SK-N-SH (cell line): ENCODE measurements at regions not wholly inside any gene's neighbourhood (a gene's known extent, or its start where the extent isn't known, plus 50 kb on each side); places are given as distances from the start of the nearest gene placed in this dataset.

Source experiments
- CTCF ChIA-PET: fragments of 300-600, 350-600 bp; formaldehyde crosslinking; extraction: SDS; loops from one replicate; lab custom pipeline; 2021; lab: Yijun Ruan, JAX
- POLR2A ChIA-PET: fragments of 350-600 bp; sonication (Branson Sonifier 250); formaldehyde crosslinking; extraction: SDS; loops from one replicate; lab custom pipeline; 2020; ENCODE audit warnings: antibody characterized with exemption, inconsistent platforms; lab: Yijun Ruan, JAX
- DNase-seq: peaks from one replicate; pipeline ENCODE4 v3.0.0; 2012
- H2AFZ ChIP-seq: fragments of 200-600 bp; sonication (generic); 2 replicates; pipeline ENCODE4 v1.8.1; 2016; ENCODE audit warnings: antibody characterized with exemption, mild to moderate bottlenecking, low read depth
- H3F3A ChIP-seq: fragments of 200-600 bp; sonication (generic); replicated peaks from 2 replicates; pipeline ENCODE3; 2016; ENCODE audit warnings: antibody characterized with exemption, mild to moderate bottlenecking; ENCODE audit not compliant: insufficient read depth
- H3K27ac ChIP-seq, 2 experiments: fragments of 200-500 bp in 1 of 2; fragments of 200-600 bp in 1 of 2; sonication (Bioruptor generic) in 1 of 2; sonication (generic), shearing (Covaris generic) in 1 of 2; 2 replicates each; pipeline versions ENCODE4 v1.5.1 to v1.6.1; 2014 to 2016; ENCODE audit warnings: low read depth in 2 of 2, inconsistent platforms in 1 of 2, low read length in 1 of 2, mild to moderate bottlenecking in 1 of 2, mixed read lengths in 1 of 2
- H3K27me3 ChIP-seq: fragments of 200-600 bp; sonication (generic), shearing (Covaris generic); 2 replicates; pipeline ENCODE4 v1.6.1; 2016; ENCODE audit warnings: mixed run types; ENCODE audit not compliant: insufficient read depth
- H3K36me3 ChIP-seq, 2 experiments: fragments of 200-500 bp in 1 of 2; fragments of 200-600 bp in 1 of 2; sonication (Bioruptor generic) in 1 of 2; sonication (generic) in 1 of 2; replicated peaks in 1 of 2; 2 replicates each; pipeline versions ENCODE3 to v1.5.1; 2014 to 2016; ENCODE audit warnings: low read length in 1 of 2, mild to moderate bottlenecking in 1 of 2; ENCODE audit not compliant: insufficient read depth in 2 of 2, control insufficient read depth in 1 of 2
- H3K4me1 ChIP-seq, 2 experiments: fragments of 200-500 bp in 1 of 2; fragments of 200-600 bp in 1 of 2; sonication (Bioruptor generic) in 1 of 2; sonication (generic), shearing (Covaris generic) in 1 of 2; 2 replicates each; pipeline versions ENCODE4 v1.5.1 to v1.6.1; 2014 to 2016; ENCODE audit warnings: low read depth in 1 of 2, low read length in 1 of 2, mixed run types in 1 of 2; ENCODE audit not compliant: insufficient read depth in 2 of 2, control insufficient read depth in 1 of 2
- H3K4me2 ChIP-seq: fragments of 200-600 bp; sonication (generic), shearing (Covaris generic); 2 replicates; pipeline ENCODE4 v1.6.1; 2017; ENCODE audit warnings: mixed run types
- H3K4me3 ChIP-seq, 2 experiments: fragments of 200-500 bp in 1 of 2; fragments of 200-600 bp in 1 of 2; sonication (Bioruptor generic) in 1 of 2; sonication (generic), shearing (Covaris generic) in 1 of 2; 2 replicates each; pipeline versions ENCODE4 v1.5.1 to v1.8.1; 2014 to 2016; ENCODE audit warnings: low read depth in 2 of 2, inconsistent platforms in 1 of 2, low read length in 1 of 2, mild to moderate bottlenecking in 1 of 2, mixed read lengths in 1 of 2, moderate library complexity in 1 of 2
- H3K79me2 ChIP-seq: fragments of 200-600 bp; sonication (generic); 2 replicates; pipeline ENCODE4 v1.8.1; 2017; ENCODE audit warnings: mild to moderate bottlenecking; ENCODE audit not compliant: insufficient read depth
- H3K9ac ChIP-seq: fragments of 200-600 bp; sonication (generic); 2 replicates; pipeline ENCODE4 v1.6.1; 2017; ENCODE audit warnings: mixed run types
- H3K9me2 ChIP-seq: fragments of 200-600 bp; sonication (generic); 2 replicates; pipeline ENCODE4 v1.6.1; 2017; ENCODE audit warnings: mixed run types
- H3K9me3 ChIP-seq: fragments of 200-600 bp; sonication (generic); 2 replicates; pipeline ENCODE4 v1.6.1; 2017; ENCODE audit warnings: mixed run types, mild to moderate bottlenecking, moderate library complexity
- H4K20me1 ChIP-seq: fragments of 200-600 bp; sonication (generic); 2 replicates; pipeline ENCODE4 v1.6.1; 2017; ENCODE audit warnings: mild to moderate bottlenecking, mixed run types; ENCODE audit not compliant: insufficient read depth
- EP300 ChIP-seq, 2 experiments: IDR thresholded peaks; 2 replicates each; pipeline versions ENCODE4 v1.4.0 to v1.6.1; 2012; ENCODE audit warnings: borderline replicate concordance in 1 of 2, low read depth in 1 of 2, low read length in 1 of 2
- EZH2phosphoT487 ChIP-seq: fragments of 200-600 bp; sonication (generic); IDR thresholded peaks from 2 replicates; pipeline ENCODE4 v1.6.1; 2017; ENCODE audit warnings: low read depth, mixed run types, mild to moderate bottlenecking, antibody characterized with exemption, moderate library complexity, borderline replicate concordance
- FOSL2 ChIP-seq: IDR thresholded peaks from 2 replicates; pipeline ENCODE4 v1.4.0; 2012; ENCODE audit warnings: low read depth, mild to moderate bottlenecking, moderate library complexity, borderline replicate concordance
- FOXM1 ChIP-seq: IDR thresholded peaks from 2 replicates; pipeline ENCODE4 v1.4.0; 2012; ENCODE audit warnings: low read depth, mild to moderate bottlenecking
- GATA2 ChIP-seq: sonication (generic); formaldehyde crosslinking; IDR thresholded peaks from 2 replicates; pipeline ENCODE4 v1.5.0; 2020; ENCODE audit warnings: mild to moderate bottlenecking, missing genetic modification reagents
- JUND ChIP-seq: IDR thresholded peaks from 2 replicates; pipeline ENCODE4 v1.4.0; 2012
- MEF2A ChIP-seq: IDR thresholded peaks from 2 replicates; pipeline ENCODE4 v1.4.0; 2012; ENCODE audit warnings: low read depth, borderline replicate concordance
- MXI1 ChIP-seq: IDR thresholded peaks from 2 replicates; pipeline ENCODE4 v1.6.1; 2012; ENCODE audit warnings: mild to moderate bottlenecking, low read depth, low read length, improper control_type of control experiment
- POLR2AphosphoS5 ChIP-seq: IDR thresholded peaks from 2 replicates; pipeline ENCODE4 v1.6.1; 2012; ENCODE audit warnings: low read depth, low read length
- RAD21 ChIP-seq: IDR thresholded peaks from 2 replicates; pipeline ENCODE4 v1.6.1; 2012; ENCODE audit warnings: mild to moderate bottlenecking, low read length
- RXRA ChIP-seq: IDR thresholded peaks from 2 replicates; pipeline ENCODE4 v1.4.0; 2012; ENCODE audit warnings: low read depth, mild to moderate bottlenecking, borderline replicate concordance
- SIN3A ChIP-seq: IDR thresholded peaks from 2 replicates; pipeline ENCODE4 v1.6.1; 2012; ENCODE audit warnings: low read depth, mild to moderate bottlenecking, low read length, moderate library complexity, borderline replicate concordance
- TCF12 ChIP-seq: IDR thresholded peaks from 2 replicates; pipeline ENCODE4 v1.4.0; 2012
- TEAD4 ChIP-seq: IDR thresholded peaks from 2 replicates; pipeline ENCODE4 v1.4.0; 2012; ENCODE audit warnings: mild to moderate bottlenecking, borderline replicate concordance; ENCODE audit not compliant: insufficient read depth
- YY1 ChIP-seq: IDR thresholded peaks from 2 replicates; pipeline ENCODE4 v1.4.0; 2012; ENCODE audit warnings: low read depth, mild to moderate bottlenecking
- WGBS: methylation state at CpG from one replicate; pipeline ENCODE4 v1.1.6; 2017; ENCODE audit warnings: low lambda C conversion rate; 5-methylcytosine and 5-hydroxymethylcytosine counted together
- TF ChIP-seq, protein P1 (sequence below): IDR thresholded peaks from 2 replicates; pipeline ENCODE4 v1.6.1; 2012; ENCODE audit warnings: mild to moderate bottlenecking, low read depth, low read length, moderate library complexity
- TF ChIP-seq, protein P2 (sequence below): IDR thresholded peaks from 2 replicates; pipeline ENCODE4 v1.4.0; 2012; ENCODE audit warnings: low read depth
- TF ChIP-seq, protein P3 (sequence below): fragments of 200-600 bp; sonication (generic); IDR thresholded peaks from 2 replicates; pipeline ENCODE4 v1.6.1; 2017; ENCODE audit warnings: antibody characterized with exemption, mild to moderate bottlenecking, moderate library complexity
- TF ChIP-seq, protein P4 (sequence below): IDR thresholded peaks from 2 replicates; pipeline ENCODE4 v1.4.0; 2012; ENCODE audit warnings: low read depth, borderline replicate concordance
- TF ChIP-seq, protein P5 (sequence below): fragments of 150-350 bp; IDR thresholded peaks from 2 replicates; pipeline ENCODE4 v1.6.1; 2016; ENCODE audit warnings: mild to moderate bottlenecking, low read depth, low read length
- TF ChIP-seq, protein P6 (sequence below): IDR thresholded peaks from 2 replicates; pipeline ENCODE4 v1.4.0; 2012; ENCODE audit warnings: low read depth, borderline replicate concordance

DNA sequence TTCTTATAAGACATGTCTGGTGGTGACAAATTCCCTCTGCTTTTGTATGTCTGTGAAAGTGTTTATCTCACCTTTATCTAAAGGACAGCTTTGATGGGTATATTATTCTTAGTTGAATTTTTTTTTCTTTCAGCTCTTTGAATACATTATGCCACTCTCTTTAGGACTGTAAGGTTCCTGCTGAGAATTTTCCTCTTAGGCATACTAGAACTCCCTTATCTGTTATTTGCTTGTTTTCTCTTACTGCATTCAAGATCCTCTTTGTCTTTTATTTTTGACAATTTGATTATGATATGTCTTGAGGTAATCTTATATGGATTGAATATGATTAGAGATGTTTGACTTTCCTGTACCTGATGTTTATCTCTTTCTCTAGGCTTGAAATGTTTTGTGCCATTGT lies 1328.4 kb downstream of the PCDH9 start (continued):
- TF ChIP-seq, protein P1, sequence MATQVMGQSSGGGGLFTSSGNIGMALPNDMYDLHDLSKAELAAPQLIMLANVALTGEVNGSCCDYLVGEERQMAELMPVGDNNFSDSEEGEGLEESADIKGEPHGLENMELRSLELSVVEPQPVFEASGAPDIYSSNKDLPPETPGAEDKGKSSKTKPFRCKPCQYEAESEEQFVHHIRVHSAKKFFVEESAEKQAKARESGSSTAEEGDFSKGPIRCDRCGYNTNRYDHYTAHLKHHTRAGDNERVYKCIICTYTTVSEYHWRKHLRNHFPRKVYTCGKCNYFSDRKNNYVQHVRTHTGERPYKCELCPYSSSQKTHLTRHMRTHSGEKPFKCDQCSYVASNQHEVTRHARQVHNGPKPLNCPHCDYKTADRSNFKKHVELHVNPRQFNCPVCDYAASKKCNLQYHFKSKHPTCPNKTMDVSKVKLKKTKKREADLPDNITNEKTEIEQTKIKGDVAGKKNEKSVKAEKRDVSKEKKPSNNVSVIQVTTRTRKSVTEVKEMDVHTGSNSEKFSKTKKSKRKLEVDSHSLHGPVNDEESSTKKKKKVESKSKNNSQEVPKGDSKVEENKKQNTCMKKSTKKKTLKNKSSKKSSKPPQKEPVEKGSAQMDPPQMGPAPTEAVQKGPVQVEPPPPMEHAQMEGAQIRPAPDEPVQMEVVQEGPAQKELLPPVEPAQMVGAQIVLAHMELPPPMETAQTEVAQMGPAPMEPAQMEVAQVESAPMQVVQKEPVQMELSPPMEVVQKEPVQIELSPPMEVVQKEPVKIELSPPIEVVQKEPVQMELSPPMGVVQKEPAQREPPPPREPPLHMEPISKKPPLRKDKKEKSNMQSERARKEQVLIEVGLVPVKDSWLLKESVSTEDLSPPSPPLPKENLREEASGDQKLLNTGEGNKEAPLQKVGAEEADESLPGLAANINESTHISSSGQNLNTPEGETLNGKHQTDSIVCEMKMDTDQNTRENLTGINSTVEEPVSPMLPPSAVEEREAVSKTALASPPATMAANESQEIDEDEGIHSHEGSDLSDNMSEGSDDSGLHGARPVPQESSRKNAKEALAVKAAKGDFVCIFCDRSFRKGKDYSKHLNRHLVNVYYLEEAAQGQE, result no peak
- TF ChIP-seq TCF12, result no peak
- no peak for TF ChIP-seq YY1
- no peak for TF ChIP-seq RXRA
- no peak for TF ChIP-seq FOXM1
- no peak for TF ChIP-seq JUND

DNA sequence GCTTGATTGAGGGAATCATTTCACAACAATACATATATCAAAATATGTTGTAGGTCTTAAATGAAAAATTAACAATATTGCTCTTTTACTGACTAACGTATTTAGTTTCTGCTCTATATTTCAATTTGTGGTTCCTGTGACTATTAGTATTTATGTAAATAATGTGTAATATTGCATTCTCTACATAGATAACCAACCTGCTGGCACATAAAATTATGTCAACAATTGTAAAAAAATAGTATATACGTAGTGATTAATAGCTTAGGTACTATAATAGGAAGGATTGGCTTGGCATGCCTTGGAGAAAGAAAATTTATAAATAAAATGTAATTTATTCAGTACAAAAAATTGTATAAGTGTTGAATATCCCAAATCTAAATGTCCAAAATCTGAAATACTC lies 1336.1 kb downstream of the PCDH9 start:
- TF ChIP-seq, protein P2, sequence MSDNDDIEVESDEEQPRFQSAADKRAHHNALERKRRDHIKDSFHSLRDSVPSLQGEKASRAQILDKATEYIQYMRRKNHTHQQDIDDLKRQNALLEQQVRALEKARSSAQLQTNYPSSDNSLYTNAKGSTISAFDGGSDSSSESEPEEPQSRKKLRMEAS, result no peak
- no peak for TF ChIP-seq SIN3A
- TF ChIP-seq GATA2 (CRISPR knock-in tag), result no peak
- TF ChIP-seq TEAD4, result no peak
- TF ChIP-seq, protein P3, sequence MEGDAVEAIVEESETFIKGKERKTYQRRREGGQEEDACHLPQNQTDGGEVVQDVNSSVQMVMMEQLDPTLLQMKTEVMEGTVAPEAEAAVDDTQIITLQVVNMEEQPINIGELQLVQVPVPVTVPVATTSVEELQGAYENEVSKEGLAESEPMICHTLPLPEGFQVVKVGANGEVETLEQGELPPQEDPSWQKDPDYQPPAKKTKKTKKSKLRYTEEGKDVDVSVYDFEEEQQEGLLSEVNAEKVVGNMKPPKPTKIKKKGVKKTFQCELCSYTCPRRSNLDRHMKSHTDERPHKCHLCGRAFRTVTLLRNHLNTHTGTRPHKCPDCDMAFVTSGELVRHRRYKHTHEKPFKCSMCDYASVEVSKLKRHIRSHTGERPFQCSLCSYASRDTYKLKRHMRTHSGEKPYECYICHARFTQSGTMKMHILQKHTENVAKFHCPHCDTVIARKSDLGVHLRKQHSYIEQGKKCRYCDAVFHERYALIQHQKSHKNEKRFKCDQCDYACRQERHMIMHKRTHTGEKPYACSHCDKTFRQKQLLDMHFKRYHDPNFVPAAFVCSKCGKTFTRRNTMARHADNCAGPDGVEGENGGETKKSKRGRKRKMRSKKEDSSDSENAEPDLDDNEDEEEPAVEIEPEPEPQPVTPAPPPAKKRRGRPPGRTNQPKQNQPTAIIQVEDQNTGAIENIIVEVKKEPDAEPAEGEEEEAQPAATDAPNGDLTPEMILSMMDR, result no peak
- TF ChIP-seq FOSL2, result no peak
- no peak for TF ChIP-seq MXI1
- TF ChIP-seq EP300 (IDR thresholded peaks at IDR 0.05; ENCODE audit: borderline replicate concordance in 1 of 2, low read depth in 1 of 2, low read length in 1 of 2), result no peak
- no peak for TF ChIP-seq MEF2A
- TF ChIP-seq, protein P4, sequence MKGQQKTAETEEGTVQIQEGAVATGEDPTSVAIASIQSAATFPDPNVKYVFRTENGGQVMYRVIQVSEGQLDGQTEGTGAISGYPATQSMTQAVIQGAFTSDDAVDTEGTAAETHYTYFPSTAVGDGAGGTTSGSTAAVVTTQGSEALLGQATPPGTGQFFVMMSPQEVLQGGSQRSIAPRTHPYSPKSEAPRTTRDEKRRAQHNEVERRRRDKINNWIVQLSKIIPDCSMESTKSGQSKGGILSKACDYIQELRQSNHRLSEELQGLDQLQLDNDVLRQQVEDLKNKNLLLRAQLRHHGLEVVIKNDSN, result no peak
- TF ChIP-seq EZH2phosphoT487, result no peak
- TF ChIP-seq, protein P5, sequence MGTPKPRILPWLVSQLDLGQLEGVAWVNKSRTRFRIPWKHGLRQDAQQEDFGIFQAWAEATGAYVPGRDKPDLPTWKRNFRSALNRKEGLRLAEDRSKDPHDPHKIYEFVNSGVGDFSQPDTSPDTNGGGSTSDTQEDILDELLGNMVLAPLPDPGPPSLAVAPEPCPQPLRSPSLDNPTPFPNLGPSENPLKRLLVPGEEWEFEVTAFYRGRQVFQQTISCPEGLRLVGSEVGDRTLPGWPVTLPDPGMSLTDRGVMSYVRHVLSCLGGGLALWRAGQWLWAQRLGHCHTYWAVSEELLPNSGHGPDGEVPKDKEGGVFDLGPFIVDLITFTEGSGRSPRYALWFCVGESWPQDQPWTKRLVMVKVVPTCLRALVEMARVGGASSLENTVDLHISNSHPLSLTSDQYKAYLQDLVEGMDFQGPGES, result no peak
- TF ChIP-seq RXRA, result no peak
- no peak for TF ChIP-seq TCF12
- TF ChIP-seq, protein P6, sequence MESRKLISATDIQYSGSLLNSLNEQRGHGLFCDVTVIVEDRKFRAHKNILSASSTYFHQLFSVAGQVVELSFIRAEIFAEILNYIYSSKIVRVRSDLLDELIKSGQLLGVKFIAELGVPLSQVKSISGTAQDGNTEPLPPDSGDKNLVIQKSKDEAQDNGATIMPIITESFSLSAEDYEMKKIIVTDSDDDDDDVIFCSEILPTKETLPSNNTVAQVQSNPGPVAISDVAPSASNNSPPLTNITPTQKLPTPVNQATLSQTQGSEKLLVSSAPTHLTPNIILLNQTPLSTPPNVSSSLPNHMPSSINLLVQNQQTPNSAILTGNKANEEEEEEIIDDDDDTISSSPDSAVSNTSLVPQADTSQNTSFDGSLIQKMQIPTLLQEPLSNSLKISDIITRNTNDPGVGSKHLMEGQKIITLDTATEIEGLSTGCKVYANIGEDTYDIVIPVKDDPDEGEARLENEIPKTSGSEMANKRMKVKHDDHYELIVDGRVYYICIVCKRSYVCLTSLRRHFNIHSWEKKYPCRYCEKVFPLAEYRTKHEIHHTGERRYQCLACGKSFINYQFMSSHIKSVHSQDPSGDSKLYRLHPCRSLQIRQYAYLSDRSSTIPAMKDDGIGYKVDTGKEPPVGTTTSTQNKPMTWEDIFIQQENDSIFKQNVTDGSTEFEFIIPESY, result no peak
- TF ChIP-seq POLR2AphosphoS5, result no peak
- TF ChIP-seq RAD21, result no peak
- H3F3A ChIP-seq, result no peaks in the 10 kb centered on the region
- H3K79me2 ChIP-seq, result no peaks in the 10 kb centered on the region
- WGBS, result 89% methylated on average over 2 of the region's 2 CpGs
- H2AFZ ChIP-seq, result no peak overlapping the region
- H3K4me3 ChIP-seq, result no peak overlapping the region
- no peaks in the 10 kb centered on the region for H4K20me1 ChIP-seq
- DNase-seq, result no peak
- H3K27ac ChIP-seq, result no peak overlapping the region
- H3K9me3 ChIP-seq, result no peaks in the 10 kb centered on the region
- POLR2A ChIA-PET, result no interaction called here
- no peak overlapping the region for H3K4me2 ChIP-seq
- H3K4me1 ChIP-seq, result 0 out of 4 replicates have a peak, but pooled peaks cover 0 to 6% of the 10 kb centered on the region in 2 experiments
- H3K9me2 ChIP-seq, result no peaks in the 10 kb centered on the region
- no peaks in the 10 kb centered on the region for H3K27me3 ChIP-seq
- CTCF ChIA-PET, result no interaction called here
- no peak overlapping the region for H3K9ac ChIP-seq
- no peaks in the 10 kb centered on the region for H3K36me3 ChIP-seq
